Heart right ventricle (tissue), 16 donors: ENCODE measurements at regions not wholly inside any gene's neighbourhood (a gene's known extent, or its start where the extent isn't known, plus 50 kb on each side); places are given as distances from the start of the nearest gene placed in this dataset.

ENCODE experiments used
- ATAC-seq, 8 donors: fragments of 200-7000 bp; cut with Tn5 transposase; one replicate each; pipeline ENCODE4 v1.9.1; 2020; ENCODE audit warnings: mild to moderate bottlenecking in 8 of 8, moderate library complexity in 8 of 8, moderate number of reproducible peaks in 1 of 8
- DNase-seq, 2 donors: peaks; one replicate each; pipeline ENCODE4 v3.0.0-alpha.2; 2020
- H3K27ac ChIP-seq, 10 donors: fragments of 200-600 bp; sonication (generic) in 2 of 10; one replicate each; pipeline versions ENCODE4 v1.5.0 to v1.8.0; 2020 to 2022; ENCODE audit warnings: mild to moderate bottlenecking in 3 of 10
- H3K27me3 ChIP-seq, 7 donors: fragments of 200-600 bp; one replicate each; pipeline ENCODE4 v1.8.0; 2021 to 2022; ENCODE audit warnings: mild to moderate bottlenecking in 2 of 7
- H3K36me3 ChIP-seq, 9 donors: fragments of 200-600 bp; sonication (generic) in 1 of 9; one replicate each; pipeline versions ENCODE4 v1.5.0 to v1.8.0; 2020 to 2022; ENCODE audit warnings: mild to moderate bottlenecking in 2 of 9
- H3K4me1 ChIP-seq, 9 donors: fragments of 200-600 bp; sonication (generic) in 1 of 9; one replicate each; pipeline versions ENCODE4 v1.5.0 to v1.8.0; 2020 to 2022; ENCODE audit warnings: mild to moderate bottlenecking in 4 of 9
- H3K4me3 ChIP-seq, 10 donors: fragments of 200-600 bp; sonication (generic) in 2 of 10; one replicate each; pipeline versions ENCODE4 v1.5.0 to v1.8.0; 2020 to 2022; ENCODE audit warnings: mild to moderate bottlenecking in 7 of 10, moderate library complexity in 2 of 10
- H3K9me3 ChIP-seq, 11 donors: fragments of 200-600 bp in 10 of 11; sonication (generic) in 2 of 11; one replicate each; pipeline versions ENCODE4 v1.5.0 to v1.8.0; 2013 to 2022; ENCODE audit warnings: mild to moderate bottlenecking in 2 of 11, control low read depth in 1 of 11, moderate library complexity in 1 of 11
- WGBS, 2 donors: extraction: QIAGEN DNeasy Blood & Tissue Kit; methylation state at CpG; one replicate each; pipeline ENCODE4 v1.1.7; 2013; ENCODE audit warnings: inconsistent platforms in 1 of 2; 5-methylcytosine and 5-hydroxymethylcytosine counted together
- intact Hi-C, 10 donors: fragments of 100-400 bp; cut with DNase I; formaldehyde crosslinking; loops; one replicate each; pipeline versions ENCODE4 v1.11.1 to v1.14.2; 2022
- TF ChIP-seq, protein P1 (sequence below), 9 donors: fragments of 200-600 bp; sonication (generic) in 2 of 9; IDR thresholded peaks; one replicate each; pipeline versions ENCODE4 v1.5.0 to v1.8.0; 2021 to 2022; ENCODE audit warnings: antibody characterized with exemption in 9 of 9, mild to moderate bottlenecking in 5 of 9, moderate library complexity in 1 of 9
- donor health status: Arrhythmogenic right ventricular cardiomyopathy.
- donor health status: ischemic (EF 13 %, LVEDD 7.1; RV severe dilation, severe dysfunction).
- donor health status: healthy with polysubstance abuse.
- donor health status: DM: no; HTN: yes; CAD: no.
- donor health status: DM: no; HTN: no; CAD: no.
- donor health status: ischemic (EF 25% LVEDD 6.9; RV normal size, moderate dysfunction).
- donor health status: ischemic (EF 25% LVEDD 5.7; RV mildly dilated, moderate dysfunction).
- donor health status: healthy.
- donor health status: DM: yes; HTN: yes; CAD: no.
- donor health status: Ischemic cardiomyopathy.
- donor health status: ischemic (EF 35%, LVEDD 5.7; RV mildly dilated, moderate dysfunction).
- donor health status: nonischemic (EF 11% LVEDD 7.7; RV severe dilation, severe dysfunction).
- donor health status: DM: yes; HTN: yes; CAD: no.
- donor health status: PGD.
- donor health status: ischemic (EF 29% LVEDD 5.4; RV normal size, mild dysfunction).
- donor health status: nonischemic (EF 23%, LVEDD 6.1; RV moderate dilation, normal function).

DNA sequence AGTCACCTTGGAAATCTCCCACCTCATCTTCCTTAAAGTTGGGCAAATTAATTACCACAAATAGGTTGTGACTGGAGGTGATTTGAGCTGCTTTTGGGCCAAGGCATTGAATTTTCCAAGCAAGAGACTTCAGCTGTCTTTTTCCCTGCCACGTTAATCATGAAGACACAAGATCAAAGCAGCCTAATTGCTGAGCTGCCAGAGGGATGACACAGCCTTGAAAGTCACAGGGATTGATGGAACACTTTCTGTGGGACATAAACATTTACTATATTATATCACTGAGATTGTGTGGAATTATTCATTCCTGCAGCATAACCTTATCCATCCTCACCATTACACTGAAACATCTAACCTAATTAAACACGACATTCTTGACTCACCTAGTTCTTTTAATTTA, 172.2 kb downstream of the FAM170A start:
- intact Hi-C loops: no loop called here

DNA sequence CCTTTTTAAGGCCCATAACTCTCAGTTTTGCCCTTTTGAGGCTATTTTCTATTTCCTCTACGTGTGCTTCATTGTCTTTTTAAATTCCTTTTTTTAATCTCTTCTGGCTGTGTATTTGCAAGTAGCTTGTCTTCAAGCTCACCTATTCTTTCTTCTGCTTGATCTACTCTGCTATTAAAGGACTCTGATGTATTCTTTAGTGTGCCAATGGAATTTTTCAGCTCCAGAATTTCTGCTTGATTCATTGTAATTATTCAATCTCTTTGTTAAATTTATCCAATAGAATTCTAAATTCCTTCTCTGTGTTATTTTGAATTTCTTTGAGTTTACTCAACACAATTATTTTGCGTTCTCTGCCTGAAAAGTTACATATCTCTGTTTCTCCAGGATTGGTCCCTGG, 178.7 kb downstream of the FAM170A start:
- H3K27ac ChIP-seq: no peak overlapping the region
- 75 to 91% methylated on average over 2 of the region's 2 CpGs for WGBS, 2 donors
- intact Hi-C loops: no loop called here
- H3K4me1 ChIP-seq: peaks cover 0 to 5% (median 0%) of the 10 kb centered on the region in 9 donors
- ATAC-seq (no peak), DNase-seq (no peak)
- no peaks in the 10 kb centered on the region for H3K36me3 ChIP-seq
- H3K27me3 ChIP-seq: no peaks in the 10 kb centered on the region
- TF ChIP-seq, protein P1, sequence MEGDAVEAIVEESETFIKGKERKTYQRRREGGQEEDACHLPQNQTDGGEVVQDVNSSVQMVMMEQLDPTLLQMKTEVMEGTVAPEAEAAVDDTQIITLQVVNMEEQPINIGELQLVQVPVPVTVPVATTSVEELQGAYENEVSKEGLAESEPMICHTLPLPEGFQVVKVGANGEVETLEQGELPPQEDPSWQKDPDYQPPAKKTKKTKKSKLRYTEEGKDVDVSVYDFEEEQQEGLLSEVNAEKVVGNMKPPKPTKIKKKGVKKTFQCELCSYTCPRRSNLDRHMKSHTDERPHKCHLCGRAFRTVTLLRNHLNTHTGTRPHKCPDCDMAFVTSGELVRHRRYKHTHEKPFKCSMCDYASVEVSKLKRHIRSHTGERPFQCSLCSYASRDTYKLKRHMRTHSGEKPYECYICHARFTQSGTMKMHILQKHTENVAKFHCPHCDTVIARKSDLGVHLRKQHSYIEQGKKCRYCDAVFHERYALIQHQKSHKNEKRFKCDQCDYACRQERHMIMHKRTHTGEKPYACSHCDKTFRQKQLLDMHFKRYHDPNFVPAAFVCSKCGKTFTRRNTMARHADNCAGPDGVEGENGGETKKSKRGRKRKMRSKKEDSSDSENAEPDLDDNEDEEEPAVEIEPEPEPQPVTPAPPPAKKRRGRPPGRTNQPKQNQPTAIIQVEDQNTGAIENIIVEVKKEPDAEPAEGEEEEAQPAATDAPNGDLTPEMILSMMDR (IDR thresholded peaks at IDR 0.05): no peak
- H3K4me3 ChIP-seq: no peak overlapping the region
- H3K9me3 ChIP-seq: peaks cover 0 to 47% (median 16%) of the 10 kb centered on the region in 11 donors

More for the DNA sequence above, 172.2 kb downstream of the FAM170A start:
- Histone ChIP-seq H3K27me3 (no peaks in the 10 kb centered on the region), H3K36me3 (no peaks in the 10 kb centered on the region), H3K4me3 (no peak overlapping the region), H3K27ac (no peak overlapping the region), H3K4me1 (no peaks in the 10 kb centered on the region), H3K9me3 (peaks cover 0 to 16% (median 0%) of the 10 kb centered on the region in 11 donors)
- no peak for DNase-seq
- 69 to 70% methylated on average over 2 of the region's 2 CpGs for WGBS, 2 donors
- TF ChIP-seq, protein P1 (IDR thresholded peaks at IDR 0.05): no peak
- no peak for ATAC-seq

DNA sequence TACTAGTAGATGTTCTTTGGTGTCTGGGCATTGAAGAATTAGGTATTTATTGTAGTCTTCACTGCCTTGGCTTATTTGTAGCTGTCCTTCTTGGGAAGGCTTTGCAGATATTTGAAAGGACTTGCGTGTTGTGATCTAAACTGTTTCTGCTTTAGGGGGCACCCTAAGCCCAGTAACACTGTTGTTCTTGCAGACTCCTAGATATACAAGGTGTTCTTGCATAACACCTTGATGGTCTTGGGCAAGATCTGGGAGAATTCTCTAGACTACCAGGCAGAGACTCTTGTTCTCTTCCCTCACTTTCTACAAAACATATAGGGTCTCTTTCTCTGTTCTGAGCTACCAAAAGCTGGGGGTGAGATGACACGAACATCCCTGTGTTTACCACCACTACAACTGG, 179.1 kb downstream of the FAM170A start:
- 85 to 89% methylated on average over 2 of the region's 2 CpGs for WGBS, 2 donors
- Histone ChIP-seq H3K4me3 (no peak overlapping the region), H3K4me1 (peaks cover 0 to 5% (median 0%) of the 10 kb centered on the region in 9 donors), H3K27ac (no peak overlapping the region), H3K9me3 (peaks cover 0 to 48% (median 16%) of the 10 kb centered on the region in 11 donors), H3K27me3 (no peaks in the 10 kb centered on the region), H3K36me3 (no peaks in the 10 kb centered on the region)
- TF ChIP-seq, protein P1 (IDR thresholded peaks at IDR 0.05): no peak
- DNase-seq: no peak
- no peak for ATAC-seq
- intact Hi-C loops: no loop called here

DNA sequence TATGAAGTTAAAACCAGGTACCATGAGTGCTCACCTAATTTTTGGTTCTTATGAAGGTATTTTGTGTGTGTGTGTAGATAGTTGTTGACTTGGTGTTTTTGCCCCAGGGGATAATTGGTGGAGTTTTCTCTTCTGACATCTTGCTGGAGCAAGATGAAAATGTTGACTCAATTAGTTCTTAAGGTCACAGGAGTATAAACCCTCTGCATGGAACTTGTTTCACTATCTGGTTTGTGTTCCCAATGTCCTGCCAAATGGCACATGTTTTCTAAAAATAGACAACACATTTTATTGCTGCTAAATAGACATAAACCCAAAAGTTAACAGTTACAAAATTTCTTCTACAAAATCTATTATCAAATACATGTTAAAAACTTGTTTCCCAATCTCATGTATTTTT, 180.9 kb downstream of the FAM170A start:
- TF ChIP-seq, protein P1 (IDR thresholded peaks at IDR 0.05): no peak
- H3K9me3 ChIP-seq: peaks cover 0 to 52% (median 16%) of the 10 kb centered on the region in 11 donors
- no peaks in the 10 kb centered on the region for H3K36me3 ChIP-seq
- ATAC-seq (peak in 6 of 8 donors; percentile 60 to 91 (median 72)), DNase-seq (no peak)
- peak overlapping the region in 4 of 10 donors; percentile 16 to 52 (median 34) for H3K27ac ChIP-seq
- intact Hi-C loops: no loop called here
- H3K4me1 ChIP-seq: peaks cover 0 to 5% (median 0%) of the 10 kb centered on the region in 9 donors
- H3K4me3 ChIP-seq: no peak overlapping the region
- H3K27me3 ChIP-seq: no peaks in the 10 kb centered on the region
